ENCODE measurements at regions not wholly inside any gene's neighbourhood (a gene's known extent, or its start where the extent isn't known, plus 50 kb on each side); places are given as distances from the start of the nearest gene placed in this dataset.

GRCh38 chr1:218717575-218717974 lies 372.4 kb downstream of the TGFB2 start:
- DNase-seq (ENCODE audit: low spot score) = no peak

- DNase-seq (ENCODE audit: low spot score) = no peak
Measured at GRCh38 chr1:218718206-218718605, 373.1 kb downstream of the TGFB2 start.

GRCh38 chr1:218718977-218719376 lies 373.8 kb downstream of the TGFB2 start:
- no peak for DNase-seq (ENCODE audit: low spot score)

GRCh38 chr1:218728898-218729565 lies 383.9 kb downstream of the TGFB2 start:
- no peak for DNase-seq (ENCODE audit: low spot score)

GRCh38 chr1:218735436-218736032 lies 390.4 kb downstream of the TGFB2 start:
- DNase-seq (ENCODE audit: low spot score) = no peak

GRCh38 chr1:218739426-218739825 lies 394.3 kb downstream of the TGFB2 start:
- DNase-seq (ENCODE audit: low spot score) = peak; percentile 37

- DNase-seq (ENCODE audit: low spot score) = no peak
Measured at GRCh38 chr1:218741852-218742251, 396.7 kb downstream of the TGFB2 start.

- no peak for DNase-seq (ENCODE audit: low spot score)
Measured at GRCh38 chr1:218742467-218743262, 397.5 kb downstream of the TGFB2 start.

GRCh38 chr1:218743861-218744505 lies 398.8 kb downstream of the TGFB2 start:
- DNase-seq (ENCODE audit: low spot score) = no peak

- no peak for DNase-seq (ENCODE audit: low spot score)
Measured at GRCh38 chr1:218748071-218748470, 402.9 kb downstream of the TGFB2 start.

GRCh38 chr1:218750216-218750970 lies 405.3 kb downstream of the TGFB2 start:
- no peak for DNase-seq (ENCODE audit: low spot score)

- DNase-seq (ENCODE audit: low spot score) = no peak
Measured at GRCh38 chr1:218751208-218751948, 406.2 kb downstream of the TGFB2 start.

- no peak for DNase-seq (ENCODE audit: low spot score)
Measured at GRCh38 chr1:218752126-218752525, 407.0 kb downstream of the TGFB2 start.

- no peak for DNase-seq (ENCODE audit: low spot score)
Measured at GRCh38 chr1:218754477-218754876, 409.3 kb downstream of the TGFB2 start.

GRCh38 chr1:218755128-218755527 lies 410.0 kb downstream of the TGFB2 start:
- DNase-seq (ENCODE audit: low spot score) = no peak

- DNase-seq (ENCODE audit: low spot score) = no peak
Measured at GRCh38 chr1:218759795-218760194, 413.9 kb upstream of the LYPLAL1 start.

- no peak for DNase-seq (ENCODE audit: low spot score)
Measured at GRCh38 chr1:218760601-218761570, 412.8 kb upstream of the LYPLAL1 start.

GRCh38 chr1:218763538-218763937 lies 410.1 kb upstream of the LYPLAL1 start:
- no peak for DNase-seq (ENCODE audit: low spot score)

- DNase-seq (ENCODE audit: low spot score) = no peak
Measured at GRCh38 chr1:218765753-218766152, 407.9 kb upstream of the LYPLAL1 start.

GRCh38 chr1:218771931-218772330 lies 401.7 kb upstream of the LYPLAL1 start:
- DNase-seq (ENCODE audit: low spot score) = no peak
